ENCODE measurements at regions not wholly inside any gene's neighbourhood (a gene's known extent, or its start where the extent isn't known, plus 50 kb on each side); places are given as distances from the start of the nearest gene placed in this dataset.

GRCh38 chr2:46826569-46827245 lies 88.9 kb downstream of the MCFD2 start:
- no peak overlapping the region for H3K4me3 ChIP-seq (ENCODE audit: low read depth, low read length)
- TF ChIP-seq CTCF (IDR thresholded peaks at IDR 0.05; ENCODE audit: control insufficient read depth, extremely low read depth, insufficient read depth), result no peak
- no peak for DNase-seq (ENCODE audit: low read depth)

GRCh38 chr2:46825939-46826568 lies 89.6 kb downstream of the MCFD2 start:
- no peak for DNase-seq (ENCODE audit: low read depth)
- TF ChIP-seq CTCF (IDR thresholded peaks at IDR 0.05; ENCODE audit: control insufficient read depth, extremely low read depth, insufficient read depth), result no peak
- H3K4me3 ChIP-seq (ENCODE audit: low read depth, low read length), result no peak overlapping the region

- H3K4me3 ChIP-seq (ENCODE audit: low read depth, low read length), result no peak overlapping the region
- TF ChIP-seq CTCF (IDR thresholded peaks at IDR 0.05; ENCODE audit: control insufficient read depth, extremely low read depth, insufficient read depth), result no peak
- no peak for DNase-seq (ENCODE audit: low read depth)
Measured at GRCh38 chr2:46825231-46825938, 90.2 kb downstream of the MCFD2 start.

- H3K4me3 ChIP-seq (ENCODE audit: low read depth, low read length), result no peak overlapping the region
- TF ChIP-seq CTCF (IDR thresholded peaks at IDR 0.05; ENCODE audit: control insufficient read depth, extremely low read depth, insufficient read depth), result no peak
- no peak for DNase-seq (ENCODE audit: low read depth)
Measured at GRCh38 chr2:46824611-46825010, 91.0 kb downstream of the MCFD2 start.

GRCh38 chr2:46821600-46821999 lies 94.0 kb downstream of the MCFD2 start:
- no peak overlapping the region for H3K4me3 ChIP-seq (ENCODE audit: low read depth, low read length)
- DNase-seq (ENCODE audit: low read depth), result no peak
- no peak for TF ChIP-seq CTCF (IDR thresholded peaks at IDR 0.05; ENCODE audit: control insufficient read depth, extremely low read depth, insufficient read depth)

GRCh38 chr2:46818819-46819218 lies 96.8 kb downstream of the MCFD2 start:
- TF ChIP-seq CTCF (IDR thresholded peaks at IDR 0.05; ENCODE audit: control insufficient read depth, extremely low read depth, insufficient read depth), result no peak
- no peak for DNase-seq (ENCODE audit: low read depth)
- no peak overlapping the region for H3K4me3 ChIP-seq (ENCODE audit: low read depth, low read length)
